ENCODE measurements at regions not wholly inside any gene's neighbourhood (a gene's known extent, or its start where the extent isn't known, plus 50 kb on each side); places are given as distances from the start of the nearest gene placed in this dataset.

- DNase-seq (ENCODE audit: low read depth, low spot score) (no peak), FAIRE-seq (no peak), ATAC-seq (no peak)
- BruUV-seq (replicated peaks), result no TSS peak
- no peak overlapping the region for H3K9ac ChIP-seq (ENCODE audit: control insufficient read depth, insufficient read depth, low read length)
- no peaks in the 10 kb centered on the region for H3K27me3 ChIP-seq (replicated peaks in 1 of 2; ENCODE audit: control insufficient read depth in 2 of 2, insufficient read depth in 2 of 2, low read length in 1 of 2)
- H3K4me3 ChIP-seq, result no peak overlapping the region
- TF ChIP-seq EP300 (IDR thresholded peaks at IDR 0.05; ENCODE audit: borderline replicate concordance in 1 of 2, control insufficient read depth in 1 of 2, low read depth in 2 of 2, low read length in 2 of 2), result no peak
- TF ChIP-seq GATAD2B (conservative IDR thresholded peaks at IDR 0.05; ENCODE audit: low read depth), result no peak
- no peak for TF ChIP-seq ZSCAN29 (IDR thresholded peaks at IDR 0.05)
- ChIA-PET RAD21 (ENCODE audit: unreplicated experiment) (no interaction called here), SMC1A (ENCODE audit: uncharacterized antibody, unreplicated experiment) (no interaction called here), POLR2A (no interaction called here), CTCF (no interaction called here)
- 0% methylated on average over 1 of the region's 1 CpG for WGBS (ENCODE audit: insufficient coverage, insufficient replicate concordance, low lambda C conversion rate, missing lambda C conversion rate)
- H3K4me2 ChIP-seq (ENCODE audit: control insufficient read depth, insufficient read depth), result no peak overlapping the region
- no peak overlapping the region for H2AFZ ChIP-seq (ENCODE audit: control insufficient read depth, low read depth, low read length)
- no peak overlapping the region for H3K27ac ChIP-seq (ENCODE audit: control insufficient read depth, insufficient read depth)
- H3K9me3 ChIP-seq (replicated peaks; ENCODE audit: control insufficient read depth, insufficient read depth, low read length), result no peaks in the 10 kb centered on the region
- H3K4me1 ChIP-seq (ENCODE audit: control insufficient read depth, insufficient read depth, low read length), result no peaks in the 10 kb centered on the region
- H4K20me1 ChIP-seq (ENCODE audit: control insufficient read depth, insufficient read depth), result no peaks in the 10 kb centered on the region
- H3K79me2 ChIP-seq (ENCODE audit: control insufficient read depth, insufficient read depth, low read length), result no peaks in the 10 kb centered on the region
- no peaks in the 10 kb centered on the region for H3K36me3 ChIP-seq (ENCODE audit: control insufficient read depth in 2 of 2, insufficient read depth in 2 of 2, low read length in 1 of 2)
- intact Hi-C loops (cut with micrococcal nuclease; ENCODE audit: unreplicated experiment), result no loop called here
- in situ Hi-C loops (cut with MboI), result no loop called here
These were observed 268.2 kb upstream of the POU3F2 start for GRCh38 chr6:98566126-98566525.

- WGBS (ENCODE audit: insufficient coverage, insufficient replicate concordance, low lambda C conversion rate, missing lambda C conversion rate), result 33% methylated on average over 1 of the region's 1 CpG
- intact Hi-C loops (cut with micrococcal nuclease; ENCODE audit: unreplicated experiment), result no loop called here
- POLR2A ChIA-PET, result no interaction called here
- TF ChIP-seq IRF5 (IDR thresholded peaks at IDR 0.05; ENCODE audit: borderline replicate concordance) (no peak), ZSCAN29 (IDR thresholded peaks at IDR 0.05) (no peak), ESRRA (IDR thresholded peaks at IDR 0.05; ENCODE audit: low read length) (no peak), ZBTB4 (CRISPR knock-in tag; IDR thresholded peaks at IDR 0.05) (no peak), ZNF217 (IDR thresholded peaks at IDR 0.05) (no peak), PRDM15 (CRISPR knock-in tag; IDR thresholded peaks at IDR 0.05) (no peak), JUNB (IDR thresholded peaks at IDR 0.05) (no peak)
These were observed 261.8 kb upstream of the POU3F2 start for GRCh38 chr6:98572579-98572978.

More at GRCh38 chr6:98572579-98572978, 261.8 kb upstream of the POU3F2 start:
- no peaks in the 10 kb centered on the region for H3K9me3 ChIP-seq (replicated peaks; ENCODE audit: control insufficient read depth, insufficient read depth, low read length)
- no peaks in the 10 kb centered on the region for H3K27me3 ChIP-seq (replicated peaks in 1 of 2; ENCODE audit: control insufficient read depth in 2 of 2, insufficient read depth in 2 of 2, low read length in 1 of 2)
- CTCF ChIA-PET, result no interaction called here
- no peak overlapping the region for H3K27ac ChIP-seq (ENCODE audit: control insufficient read depth, insufficient read depth)
- in situ Hi-C loops (cut with MboI), result no loop called here
- FAIRE-seq (no peak), ATAC-seq (no peak), DNase-seq (ENCODE audit: low read depth, low spot score) (no peak)
- H3K36me3 ChIP-seq (ENCODE audit: control insufficient read depth in 2 of 2, insufficient read depth in 2 of 2, low read length in 1 of 2), result no peaks in the 10 kb centered on the region
- H3K4me2 ChIP-seq (ENCODE audit: control insufficient read depth, insufficient read depth), result no peak overlapping the region
- no peak overlapping the region for H3K4me3 ChIP-seq
- H3K9ac ChIP-seq (ENCODE audit: control insufficient read depth, insufficient read depth, low read length), result no peak overlapping the region
- BruUV-seq (replicated peaks), result no TSS peak
- H3K79me2 ChIP-seq (ENCODE audit: control insufficient read depth, insufficient read depth, low read length), result no peaks in the 10 kb centered on the region
- H4K20me1 ChIP-seq (ENCODE audit: control insufficient read depth, insufficient read depth), result no peaks in the 10 kb centered on the region
- RAD21 ChIA-PET (ENCODE audit: unreplicated experiment), result no interaction called here
- SMC1A ChIA-PET (ENCODE audit: uncharacterized antibody, unreplicated experiment), result no interaction called here
- no peaks in the 10 kb centered on the region for H3K4me1 ChIP-seq (ENCODE audit: control insufficient read depth, insufficient read depth, low read length)
- H2AFZ ChIP-seq (ENCODE audit: control insufficient read depth, low read depth, low read length), result no peak overlapping the region

Data from GM12878 (cell line).